Memory B cell (primary cell): ENCODE measurements at regions not wholly inside any gene's neighbourhood (a gene's known extent, or its start where the extent isn't known, plus 50 kb on each side); places are given as distances from the start of the nearest gene placed in this dataset.
A peak's percentile ranks its signal among the peaks of the same experiment; 100 is the strongest.

Experiments
- ATAC-seq: fragments of 150-1000 bp; cut with Tn5 transposase; 2 replicates; pipeline ENCODE4 v1.10.0; 2021; ENCODE audit warnings: low read depth, mild to moderate bottlenecking, moderate library complexity
- DNase-seq, 2 donors: peaks; one replicate each; pipeline ENCODE4 v3.0.0; 2022; ENCODE audit warnings: low spot score in 2 of 2
- H3K27ac Mint-ChIP-seq: one replicate; pipeline ENCODE4 v1.8.0; 2022; ENCODE audit warnings: mild to moderate bottlenecking, moderate library complexity, mixed read lengths
- H3K27me3 Mint-ChIP-seq: one replicate; pipeline ENCODE4 v1.8.0; 2022; ENCODE audit warnings: mixed read lengths
- H3K36me3 Mint-ChIP-seq: one replicate; pipeline ENCODE4 v1.8.0; 2022; ENCODE audit warnings: mild to moderate bottlenecking, mixed read lengths
- H3K4me1 Mint-ChIP-seq: one replicate; pipeline ENCODE4 v1.8.0; 2022; ENCODE audit warnings: mixed read lengths
- H3K4me3 Mint-ChIP-seq: one replicate; pipeline ENCODE4 v1.8.0; 2022; ENCODE audit warnings: mild to moderate bottlenecking, moderate library complexity, mixed read lengths
- H3K9me3 Mint-ChIP-seq: one replicate; pipeline ENCODE4 v1.8.0; 2022; ENCODE audit warnings: mixed read lengths

GRCh38 chr16:11401161-11402050 lies 56.1 kb downstream of the RMI2 start:
- no peaks in the 10 kb centered on the region for H3K9me3 Mint-ChIP-seq
- no peak overlapping the region for H3K4me3 Mint-ChIP-seq
- H3K27ac Mint-ChIP-seq: no peak overlapping the region
- ATAC-seq (no peak), DNase-seq (no peak)
- peaks cover 3% of the 10 kb centered on the region for H3K27me3 Mint-ChIP-seq
- no peaks in the 10 kb centered on the region for H3K36me3 Mint-ChIP-seq
- peaks cover 4% of the 10 kb centered on the region for H3K4me1 Mint-ChIP-seq

DNA sequence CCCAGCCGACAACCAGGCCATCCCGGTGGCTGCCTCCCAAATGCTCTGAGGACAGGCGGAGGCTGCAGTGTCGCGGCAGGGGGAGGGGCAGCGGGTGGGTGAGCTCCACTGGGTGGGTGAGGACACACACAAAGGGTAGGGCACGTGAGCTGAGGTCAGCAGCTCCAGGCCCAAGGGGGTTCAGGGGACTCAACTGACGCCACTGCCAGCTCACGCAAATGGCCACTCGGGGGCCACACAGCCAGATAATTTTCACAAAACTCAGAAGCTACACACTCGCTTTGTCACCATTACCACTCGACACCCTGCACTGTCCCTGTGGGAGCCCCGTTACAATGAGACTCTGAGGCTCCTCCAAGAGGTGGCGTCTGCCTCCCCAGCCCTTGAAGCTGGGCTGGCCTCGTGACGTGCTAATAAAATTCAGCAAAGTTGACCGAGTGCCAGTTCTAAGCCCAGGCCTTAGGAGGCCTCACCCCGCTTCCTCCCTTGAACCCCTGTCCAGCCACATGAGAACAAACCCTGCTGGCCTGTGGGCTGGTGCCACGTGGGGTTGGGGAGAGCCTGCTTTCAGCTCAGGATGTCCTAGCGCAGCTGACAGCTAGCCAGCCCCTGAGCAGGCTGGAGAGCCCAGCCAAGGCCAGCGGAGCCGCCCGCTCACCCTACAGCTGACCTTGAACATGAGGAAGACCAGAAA lies 56.9 kb downstream of the RMI2 start:
- H3K4me3 Mint-ChIP-seq: no peak overlapping the region
- no peak overlapping the region for H3K27ac Mint-ChIP-seq
- peaks cover 3% of the 10 kb centered on the region for H3K27me3 Mint-ChIP-seq
- no peaks in the 10 kb centered on the region for H3K9me3 Mint-ChIP-seq
- ATAC-seq (no peak), DNase-seq (no peak)
- H3K4me1 Mint-ChIP-seq: no peaks in the 10 kb centered on the region
- H3K36me3 Mint-ChIP-seq: no peaks in the 10 kb centered on the region

- H3K27me3 Mint-ChIP-seq: peaks cover 3% of the 10 kb centered on the region
- H3K27ac Mint-ChIP-seq: no peak overlapping the region
- DNase-seq (no peak), ATAC-seq (no peak)
- no peaks in the 10 kb centered on the region for H3K4me1 Mint-ChIP-seq
- H3K36me3 Mint-ChIP-seq: no peaks in the 10 kb centered on the region
- no peaks in the 10 kb centered on the region for H3K9me3 Mint-ChIP-seq
- H3K4me3 Mint-ChIP-seq: no peak overlapping the region
These were observed 57.7 kb downstream of the RMI2 start for GRCh38 chr16:11402745-11403533.

- H3K27ac Mint-ChIP-seq: no peak overlapping the region
- no peaks in the 10 kb centered on the region for H3K4me1 Mint-ChIP-seq
- peaks cover 3% of the 10 kb centered on the region for H3K27me3 Mint-ChIP-seq
- DNase-seq (no peak), ATAC-seq (no peak)
- H3K4me3 Mint-ChIP-seq: no peak overlapping the region
- H3K36me3 Mint-ChIP-seq: no peaks in the 10 kb centered on the region
- H3K9me3 Mint-ChIP-seq: no peaks in the 10 kb centered on the region
These were observed 58.2 kb downstream of the RMI2 start for GRCh38 chr16:11403534-11403795.

- no peaks in the 10 kb centered on the region for H3K4me1 Mint-ChIP-seq
- H3K36me3 Mint-ChIP-seq: no peaks in the 10 kb centered on the region
- H3K4me3 Mint-ChIP-seq: no peak overlapping the region
- no peak overlapping the region for H3K27ac Mint-ChIP-seq
- H3K9me3 Mint-ChIP-seq: no peaks in the 10 kb centered on the region
- peaks cover 3% of the 10 kb centered on the region for H3K27me3 Mint-ChIP-seq
- DNase-seq: no peak
- ATAC-seq: no peak
These were observed 58.7 kb downstream of the RMI2 start for GRCh38 chr16:11403920-11404319.

- ATAC-seq (no peak), DNase-seq (no peak)
- peaks cover 3% of the 10 kb centered on the region for H3K27me3 Mint-ChIP-seq
- no peak overlapping the region for H3K27ac Mint-ChIP-seq
- no peaks in the 10 kb centered on the region for H3K4me1 Mint-ChIP-seq
- no peak overlapping the region for H3K4me3 Mint-ChIP-seq
- H3K36me3 Mint-ChIP-seq: no peaks in the 10 kb centered on the region
- no peaks in the 10 kb centered on the region for H3K9me3 Mint-ChIP-seq
These were observed 59.3 kb downstream of the RMI2 start for GRCh38 chr16:11404603-11405002.

GRCh38 chr16:11405331-11406176 lies 60.3 kb downstream of the RMI2 start:
- H3K4me1 Mint-ChIP-seq: no peaks in the 10 kb centered on the region
- peak; percentile 38 to 51 for DNase-seq
- no peak overlapping the region for H3K27ac Mint-ChIP-seq
- H3K27me3 Mint-ChIP-seq: peaks cover 3% of the 10 kb centered on the region
- peak; percentile 44 for ATAC-seq
- H3K4me3 Mint-ChIP-seq: no peak overlapping the region
- H3K9me3 Mint-ChIP-seq: no peaks in the 10 kb centered on the region
- H3K36me3 Mint-ChIP-seq: no peaks in the 10 kb centered on the region

DNA sequence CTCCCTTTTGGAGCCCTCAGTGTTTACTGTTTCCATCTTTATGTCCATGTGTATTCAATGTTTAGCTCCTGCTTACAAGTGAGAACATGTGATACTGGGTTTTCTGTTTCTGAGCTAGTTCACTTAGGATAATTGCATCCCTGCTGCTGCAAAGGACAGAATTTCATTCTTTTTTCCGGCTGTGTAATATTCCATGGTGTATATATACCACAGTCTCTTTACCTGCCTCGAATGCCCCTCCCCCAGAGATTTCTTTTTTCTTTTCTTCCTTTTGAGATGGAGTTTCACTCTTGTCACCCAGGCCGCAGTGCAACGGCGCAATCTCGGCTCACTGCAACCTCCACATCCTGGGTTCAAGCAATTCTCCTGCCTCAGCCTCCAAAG lies 60.9 kb downstream of the RMI2 start:
- H3K36me3 Mint-ChIP-seq: no peaks in the 10 kb centered on the region
- H3K4me3 Mint-ChIP-seq: no peak overlapping the region
- H3K4me1 Mint-ChIP-seq: no peaks in the 10 kb centered on the region
- ATAC-seq: no peak
- H3K9me3 Mint-ChIP-seq: no peaks in the 10 kb centered on the region
- DNase-seq: no peak
- H3K27me3 Mint-ChIP-seq: peaks cover 3% of the 10 kb centered on the region
- no peak overlapping the region for H3K27ac Mint-ChIP-seq

GRCh38 chr16:11407047-11407982 lies 62.1 kb downstream of the RMI2 start:
- no peaks in the 10 kb centered on the region for H3K9me3 Mint-ChIP-seq
- no peaks in the 10 kb centered on the region for H3K36me3 Mint-ChIP-seq
- H3K4me1 Mint-ChIP-seq: no peaks in the 10 kb centered on the region
- ATAC-seq: peak; percentile 83
- no peak overlapping the region for H3K27ac Mint-ChIP-seq
- H3K27me3 Mint-ChIP-seq: peaks cover 5% of the 10 kb centered on the region
- DNase-seq: peak; percentile 72 to 80
- H3K4me3 Mint-ChIP-seq: no peak overlapping the region

DNA sequence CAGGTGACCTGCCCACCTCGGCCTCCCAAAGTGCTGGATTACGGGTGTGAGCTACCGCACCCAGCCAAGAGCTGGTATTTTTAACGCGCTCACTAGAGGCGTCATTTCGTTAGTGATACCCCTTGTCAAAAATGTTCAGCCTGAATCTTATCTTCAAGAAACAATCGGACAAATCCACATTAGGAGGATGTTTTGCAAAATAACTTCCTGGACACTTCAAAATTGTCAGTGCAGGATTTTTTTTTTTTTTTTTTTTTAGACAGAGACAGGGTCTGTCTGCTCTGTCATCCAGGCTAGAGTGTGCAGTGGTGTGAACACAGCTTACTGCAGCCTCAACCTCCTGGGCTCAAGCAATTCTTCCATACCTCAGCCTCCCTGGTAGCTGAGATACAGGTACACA lies 63.0 kb downstream of the RMI2 start:
- no peaks in the 10 kb centered on the region for H3K9me3 Mint-ChIP-seq
- no peak for ATAC-seq
- H3K27me3 Mint-ChIP-seq: peaks cover 5% of the 10 kb centered on the region
- DNase-seq: no peak
- H3K4me3 Mint-ChIP-seq: no peak overlapping the region
- H3K4me1 Mint-ChIP-seq: no peaks in the 10 kb centered on the region
- no peak overlapping the region for H3K27ac Mint-ChIP-seq
- H3K36me3 Mint-ChIP-seq: no peaks in the 10 kb centered on the region

DNA sequence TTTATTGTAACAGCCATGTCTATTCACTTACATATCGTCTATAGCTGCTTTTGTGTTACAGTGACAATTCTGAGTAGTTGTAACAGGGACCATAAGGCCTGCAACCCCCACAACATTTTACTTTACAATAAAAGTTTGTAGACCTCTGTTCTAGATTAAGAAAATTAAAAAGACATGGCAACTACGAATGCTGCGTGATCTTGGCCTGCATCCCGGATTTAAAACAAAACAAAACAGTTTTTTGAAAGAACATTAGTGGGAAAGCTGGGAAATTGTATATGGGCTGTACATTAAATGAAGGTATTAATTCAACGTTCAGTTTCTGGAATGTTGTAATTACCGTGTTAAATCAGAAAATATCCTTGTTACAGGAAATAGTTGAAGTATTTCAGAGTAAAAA lies 64.1 kb downstream of the RMI2 start:
- DNase-seq (no peak), ATAC-seq (no peak)
- H3K27me3 Mint-ChIP-seq: peaks cover 3% of the 10 kb centered on the region
- no peak overlapping the region for H3K27ac Mint-ChIP-seq
- H3K4me3 Mint-ChIP-seq: no peak overlapping the region
- no peaks in the 10 kb centered on the region for H3K9me3 Mint-ChIP-seq
- no peaks in the 10 kb centered on the region for H3K4me1 Mint-ChIP-seq
- H3K36me3 Mint-ChIP-seq: no peaks in the 10 kb centered on the region

GRCh38 chr16:11410376-11411058 lies 65.3 kb downstream of the RMI2 start:
- Mint-ChIP-seq H3K9me3 (no peaks in the 10 kb centered on the region), H3K27me3 (peaks cover 1% of the 10 kb centered on the region), H3K36me3 (no peaks in the 10 kb centered on the region), H3K4me3 (no peak overlapping the region), H3K27ac (no peak overlapping the region), H3K4me1 (no peaks in the 10 kb centered on the region)
- no peak for ATAC-seq
- no peak for DNase-seq
